ENCODE measurements at regions not wholly inside any gene's neighbourhood (a gene's known extent, or its start where the extent isn't known, plus 50 kb on each side); places are given as distances from the start of the nearest gene placed in this dataset.
A peak's percentile ranks its signal among the peaks of the same experiment; 100 is the strongest.

GRCh38 chr5:98425640-98426039 is 347.8 kb upstream of the RGMB start:
- no peak for DNase-seq (ENCODE audit: low read depth in 2 of 2)

- DNase-seq (ENCODE audit: low read depth in 2 of 2), result peak; percentile 79 to 92
Observed at GRCh38 chr5:98428806-98429205, 344.7 kb upstream of the RGMB start.

GRCh38 chr5:98432378-98432777 is 341.1 kb upstream of the RGMB start:
- no peak for DNase-seq (ENCODE audit: low read depth in 2 of 2)

- DNase-seq (ENCODE audit: low read depth in 2 of 2), result no peak
Observed at GRCh38 chr5:98433022-98433421, 340.4 kb upstream of the RGMB start.

GRCh38 chr5:98433673-98434072 is 339.8 kb upstream of the RGMB start:
- DNase-seq (ENCODE audit: low read depth in 2 of 2), result peak in 1 of 2 donors; percentile 32

GRCh38 chr5:98436667-98437066 is 336.8 kb upstream of the RGMB start:
- DNase-seq (ENCODE audit: low read depth in 2 of 2), result no peak

GRCh38 chr5:98442448-98442847 is 331.0 kb upstream of the RGMB start:
- DNase-seq (ENCODE audit: low read depth in 2 of 2), result no peak

GRCh38 chr5:98443881-98444280 is 329.6 kb upstream of the RGMB start:
- DNase-seq (ENCODE audit: low read depth in 2 of 2), result peak in 1 of 2 donors; percentile 21

- DNase-seq (ENCODE audit: low read depth in 2 of 2), result no peak
Observed at GRCh38 chr5:98453296-98453695, 320.2 kb upstream of the RGMB start.

GRCh38 chr5:98454407-98454806 is 319.1 kb upstream of the RGMB start:
- peak in 1 of 2 donors; percentile 25 for DNase-seq (ENCODE audit: low read depth in 2 of 2)

- peak; percentile 21 to 96 for DNase-seq (ENCODE audit: low read depth in 2 of 2)
Observed at GRCh38 chr5:98454904-98455303, 318.6 kb upstream of the RGMB start.

GRCh38 chr5:98455665-98456064 is 317.8 kb upstream of the RGMB start:
- DNase-seq (ENCODE audit: low read depth in 2 of 2), result peak in 1 of 2 donors; percentile 35

GRCh38 chr5:98458004-98458403 is 315.5 kb upstream of the RGMB start:
- peak in 1 of 2 donors; percentile 38 for DNase-seq (ENCODE audit: low read depth in 2 of 2)

- no peak for DNase-seq (ENCODE audit: low read depth in 2 of 2)
Observed at GRCh38 chr5:98458726-98459125, 314.7 kb upstream of the RGMB start.

- no peak for DNase-seq (ENCODE audit: low read depth in 2 of 2)
Observed at GRCh38 chr5:98460536-98460935, 312.9 kb upstream of the RGMB start.

GRCh38 chr5:98461485-98461884 is 312.0 kb upstream of the RGMB start:
- no peak for DNase-seq (ENCODE audit: low read depth in 2 of 2)

GRCh38 chr5:98463222-98463621 is 310.2 kb upstream of the RGMB start:
- no peak for DNase-seq (ENCODE audit: low read depth in 2 of 2)

- DNase-seq (ENCODE audit: low read depth in 2 of 2), result no peak
Observed at GRCh38 chr5:98463676-98464075, 309.8 kb upstream of the RGMB start.

GRCh38 chr5:98464737-98465330 is 308.6 kb upstream of the RGMB start:
- no peak for DNase-seq (ENCODE audit: low read depth in 2 of 2)

GRCh38 chr5:98468188-98468869 is 305.1 kb upstream of the RGMB start:
- peak; percentile 21 to 87 for DNase-seq (ENCODE audit: low read depth in 2 of 2)

- DNase-seq (ENCODE audit: low read depth in 2 of 2), result no peak
Observed at GRCh38 chr5:98470747-98471146, 302.7 kb upstream of the RGMB start.

GRCh38 chr5:98471458-98471857 is 302.0 kb upstream of the RGMB start:
- DNase-seq (ENCODE audit: low read depth in 2 of 2), result no peak

- no peak for DNase-seq (ENCODE audit: low read depth in 2 of 2)
Observed at GRCh38 chr5:98474216-98474615, 299.2 kb upstream of the RGMB start.
